IPS-20b (cell line): ENCODE measurements at regions not wholly inside any gene's neighbourhood (a gene's known extent, or its start where the extent isn't known, plus 50 kb on each side); places are given as distances from the start of the nearest gene placed in this dataset.

Source experiments
- H3K27ac ChIP-seq: one replicate; pipeline ENCODE4 v1.5.1; 2013; ENCODE audit warnings: low read length
- H3K27me3 ChIP-seq: 2 replicates; pipeline ENCODE4 v1.6.1; 2013; ENCODE audit warnings: mild to moderate bottlenecking, low read length, inconsistent platforms; ENCODE audit not compliant: insufficient read depth
- H3K36me3 ChIP-seq: 2 replicates; pipeline ENCODE4 v1.6.1; 2013; ENCODE audit warnings: low read depth, mild to moderate bottlenecking, inconsistent platforms, low read length, moderate library complexity; ENCODE audit not compliant: insufficient read depth
- H3K4me1 ChIP-seq: 2 replicates; pipeline ENCODE4 v1.6.1; 2013; ENCODE audit warnings: mild to moderate bottlenecking, control low read depth, inconsistent platforms, low read length, moderate library complexity; ENCODE audit not compliant: insufficient read depth
- H3K4me3 ChIP-seq: 2 replicates; pipeline ENCODE4 v1.5.1; 2013; ENCODE audit warnings: mild to moderate bottlenecking, low read length, inconsistent platforms
- H3K9ac ChIP-seq: 2 replicates; pipeline ENCODE4 v1.6.1; 2013; ENCODE audit warnings: low read depth, mild to moderate bottlenecking, inconsistent platforms, low read length, moderate library complexity
- H3K9me3 ChIP-seq: 2 replicates; pipeline ENCODE4 v1.6.1; 2013; ENCODE audit warnings: mild to moderate bottlenecking, low read depth, low read length, inconsistent platforms; ENCODE audit not compliant: insufficient read depth

DNA sequence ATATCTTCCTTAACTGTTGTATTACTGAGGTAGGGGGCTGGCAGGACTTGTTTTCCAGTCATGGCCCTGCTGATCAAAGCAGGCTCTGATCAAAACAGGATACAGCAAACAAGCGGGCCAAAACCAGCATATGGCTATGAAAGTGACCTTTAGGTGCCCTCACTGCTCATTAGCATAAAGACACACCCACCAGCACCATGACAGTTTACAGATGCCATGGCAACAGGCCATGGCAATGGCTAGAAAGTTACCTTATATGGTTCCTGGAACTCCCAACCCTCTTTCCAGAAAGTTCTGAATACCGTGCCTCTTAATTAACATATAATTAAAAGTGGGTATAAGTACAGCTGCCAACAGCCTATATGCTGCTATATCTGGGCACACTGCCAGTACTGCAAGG, 551.4 kb upstream of the SGCG start:
- Histone ChIP-seq H3K27me3 (no peaks in the 10 kb centered on the region), H3K4me3 (no peak overlapping the region), H3K36me3 (no peaks in the 10 kb centered on the region)

DNA sequence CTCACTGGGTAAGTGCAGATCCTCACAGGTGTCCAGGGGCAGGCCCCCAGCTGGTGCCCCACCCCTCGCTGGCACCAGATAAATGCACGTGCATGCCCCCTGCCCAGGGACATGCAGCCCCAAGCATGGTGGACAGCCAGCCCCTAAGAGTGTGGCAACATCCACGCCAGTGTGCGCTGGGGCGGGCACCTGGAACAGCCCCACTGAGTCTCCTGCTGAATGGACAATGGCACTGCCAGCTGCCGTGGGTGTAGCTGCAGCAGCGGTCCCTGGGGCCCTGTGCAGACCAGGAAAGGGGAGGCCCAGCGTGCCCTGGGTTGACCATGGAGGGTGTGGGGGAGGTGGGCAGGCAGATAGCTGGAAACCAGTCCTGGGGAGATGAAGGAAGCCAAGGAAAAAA, 538.7 kb upstream of the SGCG start:
- Histone ChIP-seq H3K27ac (no peak overlapping the region), H3K4me3 (no peak overlapping the region), H3K9me3 (no peaks in the 10 kb centered on the region), H3K9ac (no peak overlapping the region), H3K36me3 (no peaks in the 10 kb centered on the region), H3K27me3 (no peaks in the 10 kb centered on the region), H3K4me1 (no peaks in the 10 kb centered on the region)

More for the DNA sequence above, 551.4 kb upstream of the SGCG start:
- Histone ChIP-seq H3K9me3 (no peaks in the 10 kb centered on the region), H3K4me1 (no peaks in the 10 kb centered on the region), H3K9ac (no peak overlapping the region), H3K27ac (no peak overlapping the region)

DNA sequence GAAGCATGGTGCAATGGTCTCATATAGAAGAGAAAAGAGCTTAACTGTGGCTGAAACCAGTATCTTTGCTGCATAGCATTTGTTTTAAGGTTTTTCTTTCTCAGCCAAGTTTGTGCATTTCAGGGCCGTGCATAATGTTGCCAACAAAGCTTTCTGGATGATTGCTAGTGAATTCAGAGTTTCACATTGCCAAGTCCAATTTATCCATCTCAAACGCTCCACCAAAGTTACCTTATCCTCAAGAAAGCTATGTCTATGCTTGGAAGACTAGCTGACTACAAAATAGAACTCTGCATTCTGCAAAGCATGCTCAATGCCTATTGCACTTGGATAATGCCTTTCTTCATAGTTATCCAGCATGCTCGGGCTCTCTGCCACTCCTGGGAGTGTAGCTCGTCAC, 535.8 kb upstream of the SGCG start:
- Histone ChIP-seq H3K27me3 (no peaks in the 10 kb centered on the region), H3K4me3 (no peak overlapping the region), H3K27ac (no peak overlapping the region), H3K9ac (no peak overlapping the region), H3K4me1 (peaks cover 3% of the 10 kb centered on the region; the same call in 1 of the 2 replicates), H3K36me3 (no peaks in the 10 kb centered on the region), H3K9me3 (no peaks in the 10 kb centered on the region)

DNA sequence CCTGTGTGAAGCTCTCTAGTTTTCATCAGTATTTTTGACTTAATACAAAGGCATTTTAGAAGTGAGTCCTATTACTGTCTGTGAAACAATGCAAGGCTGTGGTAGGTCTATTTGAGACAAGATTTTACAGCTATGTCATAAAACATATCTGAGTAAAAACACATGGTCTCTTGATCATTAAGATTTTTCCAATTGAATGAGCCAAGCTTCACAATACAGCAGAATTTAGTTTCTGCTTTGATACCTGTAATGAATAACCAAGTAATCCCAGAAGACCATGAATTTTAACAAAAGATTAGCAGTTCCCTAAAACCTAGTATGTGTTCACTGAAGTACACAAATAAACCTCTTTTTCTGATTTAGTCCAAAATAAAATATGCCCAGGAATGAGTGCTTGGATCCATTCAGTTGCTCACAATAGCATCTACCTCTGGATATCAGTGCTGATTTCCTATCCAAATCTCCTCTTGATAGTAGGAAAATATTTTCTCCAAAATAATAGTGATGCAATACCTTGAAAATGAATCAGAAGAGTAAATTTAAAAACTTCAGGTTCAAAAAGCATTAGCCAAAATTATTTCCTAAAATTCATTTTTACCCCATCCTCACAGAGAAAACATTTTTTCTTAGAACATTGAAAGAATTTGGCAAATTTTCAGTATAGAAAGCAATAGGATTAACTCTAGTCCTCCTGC, 533.5 kb upstream of the SGCG start:
- H3K9me3 ChIP-seq = no peaks in the 10 kb centered on the region
- no peak overlapping the region for H3K9ac ChIP-seq
- H3K4me1 ChIP-seq = peaks cover 3% of the 10 kb centered on the region; the same call in 1 of the 2 replicates
- no peak overlapping the region for H3K4me3 ChIP-seq
- H3K27me3 ChIP-seq = no peaks in the 10 kb centered on the region
- no peaks in the 10 kb centered on the region for H3K36me3 ChIP-seq
- H3K27ac ChIP-seq = no peak overlapping the region

DNA sequence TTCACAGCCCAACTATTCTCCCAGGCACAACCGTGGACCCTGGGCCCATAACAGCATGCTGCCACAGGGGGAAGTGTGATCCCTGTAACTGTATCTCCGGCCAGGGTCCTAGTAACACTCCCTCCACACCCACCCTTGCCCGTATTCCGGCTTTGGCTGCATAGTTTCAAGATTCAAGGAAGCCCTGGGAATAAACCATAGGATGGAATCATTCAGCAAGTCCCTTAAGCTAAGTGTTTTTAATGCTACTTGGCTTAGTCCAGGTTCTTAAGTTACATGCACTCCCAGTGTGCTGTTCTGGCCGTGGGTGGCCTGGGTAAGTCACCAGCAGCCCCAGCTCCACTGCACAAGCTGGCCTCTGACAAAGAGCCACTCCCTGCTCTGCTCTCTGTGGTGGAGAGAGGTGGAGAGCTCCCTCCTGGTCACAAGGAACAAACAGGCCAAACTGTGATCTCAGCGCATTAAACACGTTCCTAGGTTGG, 532.4 kb upstream of the SGCG start:
- Histone ChIP-seq H3K4me1 (peaks cover 3% of the 10 kb centered on the region; the same call in 1 of the 2 replicates), H3K36me3 (no peaks in the 10 kb centered on the region), H3K27me3 (no peaks in the 10 kb centered on the region), H3K9me3 (no peaks in the 10 kb centered on the region), H3K27ac (no peak overlapping the region), H3K4me3 (no peak overlapping the region), H3K9ac (no peak overlapping the region)

DNA sequence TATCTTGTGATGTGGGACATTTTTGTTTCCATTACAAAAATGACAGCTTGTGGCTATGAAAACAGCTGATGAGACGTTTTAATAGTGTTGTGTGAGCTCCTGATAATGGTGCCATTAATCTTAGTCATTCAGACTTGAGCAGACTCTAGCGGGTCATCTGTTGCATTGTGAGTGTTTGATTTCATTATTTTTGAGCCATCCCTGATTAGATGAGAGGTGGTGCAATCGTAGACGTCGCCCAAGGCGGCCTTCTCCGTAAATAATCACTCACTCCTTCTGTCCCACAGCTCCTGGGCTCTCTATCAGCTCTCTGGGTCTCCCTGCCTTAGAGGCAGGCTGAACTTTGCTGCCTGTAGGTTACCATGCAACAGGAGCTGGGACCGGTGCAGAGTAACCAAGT, 528.0 kb upstream of the SGCG start:
- Histone ChIP-seq H3K36me3 (no peaks in the 10 kb centered on the region), H3K4me1 (peaks cover 3% of the 10 kb centered on the region; the same call in 1 of the 2 replicates), H3K27ac (no peak overlapping the region), H3K27me3 (no peaks in the 10 kb centered on the region), H3K9ac (no peak overlapping the region), H3K9me3 (no peaks in the 10 kb centered on the region), H3K4me3 (no peak overlapping the region)

DNA sequence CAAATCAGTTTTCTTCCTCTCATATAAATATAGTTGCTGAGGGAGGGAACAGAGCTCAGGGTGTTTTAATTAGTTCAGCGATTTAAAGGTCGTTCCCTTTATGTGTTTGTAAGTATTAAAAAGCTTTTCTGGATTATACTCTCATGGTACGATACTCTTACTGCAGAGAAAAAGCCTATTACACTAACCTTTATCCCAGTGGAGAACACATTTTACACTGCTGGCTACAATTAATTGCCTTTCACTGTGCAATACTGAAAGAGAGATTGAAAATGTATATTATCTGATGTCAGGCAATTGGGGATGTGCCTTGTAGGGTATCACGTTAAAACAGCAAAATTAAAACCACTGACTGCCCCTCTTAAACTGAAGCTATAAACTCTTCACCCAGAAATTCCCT, 526.9 kb upstream of the SGCG start:
- Histone ChIP-seq H3K9ac (no peak overlapping the region), H3K27ac (no peak overlapping the region), H3K36me3 (no peaks in the 10 kb centered on the region), H3K4me3 (no peak overlapping the region), H3K27me3 (no peaks in the 10 kb centered on the region), H3K4me1 (no peaks in the 10 kb centered on the region), H3K9me3 (no peaks in the 10 kb centered on the region)

DNA sequence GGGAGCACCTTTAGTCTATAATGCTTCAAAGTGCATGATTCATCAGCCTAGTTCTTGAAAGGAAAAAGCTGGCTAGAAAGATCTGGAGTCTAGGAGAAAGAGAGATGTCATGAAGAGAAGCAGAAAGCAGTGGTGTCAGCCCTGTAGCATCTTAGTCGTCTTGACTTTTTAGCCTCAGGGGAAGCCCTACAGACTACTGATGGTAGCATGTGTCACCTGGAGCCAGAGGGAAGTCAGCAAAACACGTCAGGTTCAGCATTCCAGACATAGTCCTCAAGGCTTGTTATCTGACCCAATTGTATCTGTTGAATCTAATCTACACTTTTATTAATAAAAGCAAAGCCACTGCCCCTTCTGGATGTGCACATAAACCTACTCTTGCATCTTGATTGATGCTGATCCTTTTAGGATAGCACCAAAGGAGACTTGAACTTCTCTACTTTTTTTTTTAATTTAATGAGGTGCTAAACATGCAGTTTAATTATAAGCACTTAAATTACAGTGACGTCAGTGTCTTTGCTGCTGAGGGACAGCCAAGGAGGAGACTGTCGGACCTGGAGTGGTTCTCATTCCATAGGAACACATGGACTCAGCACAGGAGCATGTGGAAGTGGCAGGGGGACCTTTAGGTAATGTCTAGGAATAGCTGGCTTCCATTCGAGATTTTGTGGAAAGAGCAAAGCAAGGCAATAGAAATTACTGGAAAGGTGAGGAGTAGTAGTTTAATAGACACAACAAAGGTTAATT, 525.5 kb upstream of the SGCG start:
- Histone ChIP-seq H3K9me3 (no peaks in the 10 kb centered on the region), H3K9ac (no peak overlapping the region), H3K4me3 (no peak overlapping the region), H3K36me3 (no peaks in the 10 kb centered on the region), H3K27me3 (no peaks in the 10 kb centered on the region), H3K27ac (no peak overlapping the region), H3K4me1 (no peaks in the 10 kb centered on the region)

DNA sequence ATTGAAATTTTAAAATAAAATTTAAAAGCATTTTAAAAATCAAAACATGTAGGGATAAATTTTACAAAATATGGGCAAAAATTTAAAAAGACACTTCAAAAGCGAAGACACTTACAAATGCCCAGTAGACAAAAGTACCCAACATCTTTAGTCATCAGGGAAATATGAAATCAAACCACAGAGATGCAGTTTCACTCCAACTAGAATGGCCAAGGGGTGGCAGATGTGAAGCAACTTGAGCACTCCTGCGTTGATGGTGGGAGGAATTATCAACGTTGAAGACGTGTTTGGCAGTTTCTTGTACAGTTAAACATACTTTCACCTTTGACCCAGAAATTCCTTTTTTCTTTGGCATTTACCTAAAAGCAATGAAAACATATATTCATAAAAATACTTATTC, 518.0 kb upstream of the SGCG start:
- no peak overlapping the region for H3K4me3 ChIP-seq
- no peaks in the 10 kb centered on the region for H3K9me3 ChIP-seq
- H3K27me3 ChIP-seq = no peaks in the 10 kb centered on the region
- H3K9ac ChIP-seq = no peak overlapping the region
- no peaks in the 10 kb centered on the region for H3K4me1 ChIP-seq
- no peak overlapping the region for H3K27ac ChIP-seq
- H3K36me3 ChIP-seq = no peaks in the 10 kb centered on the region

DNA sequence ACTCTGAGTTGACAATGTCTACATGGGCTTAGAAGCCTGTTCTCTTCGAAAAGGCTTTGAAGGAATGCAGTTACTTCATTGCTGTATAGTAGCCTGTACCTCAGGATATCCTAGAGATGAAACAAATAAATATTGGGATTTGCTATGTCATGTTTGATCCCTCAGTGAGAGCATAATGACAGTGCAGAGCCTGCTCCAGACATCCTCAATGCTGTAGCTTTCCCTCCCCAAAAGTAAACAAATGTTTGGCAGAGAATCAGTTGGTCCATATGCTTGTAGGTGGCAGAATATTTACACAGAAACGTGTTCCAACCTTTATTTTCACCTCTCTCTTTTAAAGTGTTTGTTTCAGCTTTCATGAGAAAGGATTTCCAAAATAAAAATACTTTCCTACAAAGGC, 515.3 kb upstream of the SGCG start:
- Histone ChIP-seq H3K36me3 (no peaks in the 10 kb centered on the region), H3K9ac (no peak overlapping the region), H3K9me3 (no peaks in the 10 kb centered on the region), H3K27ac (no peak overlapping the region), H3K4me1 (no peaks in the 10 kb centered on the region), H3K4me3 (no peak overlapping the region), H3K27me3 (no peaks in the 10 kb centered on the region)

DNA sequence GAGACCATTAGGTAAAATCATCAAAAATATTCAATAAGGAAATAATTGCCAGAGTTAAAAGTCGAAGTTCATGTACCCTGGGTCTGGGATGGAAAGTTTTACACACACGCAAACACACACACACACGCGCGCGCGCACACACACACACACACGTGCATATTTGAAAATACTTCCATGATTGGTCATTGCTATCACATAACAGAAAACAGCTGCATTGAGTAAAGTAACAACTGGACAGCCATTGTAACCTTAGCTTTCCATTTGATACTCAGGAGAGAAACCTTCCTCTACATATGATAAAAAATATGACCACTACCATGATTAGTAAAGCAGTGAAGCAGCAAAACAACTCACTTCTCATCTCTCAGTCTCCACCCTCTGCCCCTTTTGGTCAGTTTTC, 490.0 kb upstream of the SGCG start:
- H3K9me3 ChIP-seq = peaks cover 18% of the 10 kb centered on the region
- H3K27ac ChIP-seq = no peak overlapping the region
- no peak overlapping the region for H3K4me3 ChIP-seq
- H3K27me3 ChIP-seq = no peaks in the 10 kb centered on the region
- H3K9ac ChIP-seq = no peak overlapping the region
- no peaks in the 10 kb centered on the region for H3K36me3 ChIP-seq
- no peaks in the 10 kb centered on the region for H3K4me1 ChIP-seq

DNA sequence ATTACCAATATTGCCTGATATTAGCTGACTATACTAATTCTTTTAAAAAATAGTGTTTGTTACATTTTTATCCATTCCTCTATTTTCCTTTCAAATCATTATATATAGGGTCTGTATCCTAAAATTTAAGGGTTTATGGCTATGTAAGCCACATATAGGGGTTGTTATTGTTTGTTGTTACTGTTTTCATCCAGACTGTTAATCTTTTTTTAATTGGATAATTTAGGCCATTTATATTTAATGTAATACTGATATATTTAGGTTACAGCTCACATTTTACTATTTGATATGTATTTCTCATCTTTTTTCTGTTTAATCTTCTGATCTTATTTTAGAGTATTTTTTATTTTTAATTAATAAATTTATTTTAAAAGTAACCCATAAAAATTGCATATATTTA, 487.1 kb upstream of the SGCG start:
- no peak overlapping the region for H3K9ac ChIP-seq
- H3K36me3 ChIP-seq = no peaks in the 10 kb centered on the region
- H3K9me3 ChIP-seq = peaks cover 11% of the 10 kb centered on the region
- H3K27ac ChIP-seq = no peak overlapping the region
- no peak overlapping the region for H3K4me3 ChIP-seq
- no peaks in the 10 kb centered on the region for H3K4me1 ChIP-seq
- no peaks in the 10 kb centered on the region for H3K27me3 ChIP-seq
